ENCODE measurements at regions not wholly inside any gene's neighbourhood (a gene's known extent, or its start where the extent isn't known, plus 50 kb on each side); places are given as distances from the start of the nearest gene placed in this dataset.

GRCh38 chr9:75591972-75592371 lies 298.5 kb upstream of the PCSK5 start:
- H3K4me1 Mint-ChIP-seq = no peaks in the 10 kb centered on the region
- no peak for ATAC-seq (ENCODE audit: low read depth)
- DNase-seq (ENCODE audit: low spot score in 2 of 2) = no peak

GRCh38 chr9:75592586-75592985 lies 297.9 kb upstream of the PCSK5 start:
- Mint-ChIP-seq H3K27ac (no peak overlapping the region), H3K36me3 (no peaks in the 10 kb centered on the region), H3K27me3 (no peaks in the 10 kb centered on the region), H3K9me3 (peaks cover 5% of the 10 kb centered on the region), H3K4me3 (no peak overlapping the region), H3K4me1 (no peaks in the 10 kb centered on the region)
- DNase-seq (ENCODE audit: low spot score in 2 of 2) (no peak), ATAC-seq (ENCODE audit: low read depth) (no peak)

More at GRCh38 chr9:75591972-75592371, 298.5 kb upstream of the PCSK5 start:
- Mint-ChIP-seq H3K36me3 (no peaks in the 10 kb centered on the region), H3K9me3 (peaks cover 2% of the 10 kb centered on the region), H3K27me3 (no peaks in the 10 kb centered on the region), H3K27ac (no peak overlapping the region), H3K4me3 (no peak overlapping the region)

GRCh38 chr9:75593920-75594319 lies 296.6 kb upstream of the PCSK5 start:
- no peak for DNase-seq (ENCODE audit: low spot score in 2 of 2)
- Mint-ChIP-seq H3K4me1 (no peaks in the 10 kb centered on the region), H3K36me3 (no peaks in the 10 kb centered on the region), H3K4me3 (no peak overlapping the region), H3K27me3 (no peaks in the 10 kb centered on the region), H3K27ac (no peak overlapping the region), H3K9me3 (peaks cover 5% of the 10 kb centered on the region)
- ATAC-seq (ENCODE audit: low read depth) = no peak

- H3K4me3 Mint-ChIP-seq = no peak overlapping the region
- H3K27ac Mint-ChIP-seq = no peak overlapping the region
- no peaks in the 10 kb centered on the region for H3K36me3 Mint-ChIP-seq
- no peak for DNase-seq (ENCODE audit: low spot score in 2 of 2)
- no peaks in the 10 kb centered on the region for H3K27me3 Mint-ChIP-seq
- H3K9me3 Mint-ChIP-seq = peaks cover 3% of the 10 kb centered on the region
- H3K4me1 Mint-ChIP-seq = no peaks in the 10 kb centered on the region
- ATAC-seq (ENCODE audit: low read depth) = no peak
Observed at GRCh38 chr9:75599126-75599525, 291.3 kb upstream of the PCSK5 start.

- Mint-ChIP-seq H3K9me3 (peaks cover 7% of the 10 kb centered on the region), H3K36me3 (no peaks in the 10 kb centered on the region), H3K4me3 (no peak overlapping the region), H3K27ac (no peak overlapping the region), H3K27me3 (no peaks in the 10 kb centered on the region), H3K4me1 (no peaks in the 10 kb centered on the region)
- no peak for ATAC-seq (ENCODE audit: low read depth)
- DNase-seq (ENCODE audit: low spot score in 2 of 2) = no peak
Observed at GRCh38 chr9:75601280-75601679, 289.2 kb upstream of the PCSK5 start.

GRCh38 chr9:75602060-75602459 lies 288.4 kb upstream of the PCSK5 start:
- H3K4me3 Mint-ChIP-seq = no peak overlapping the region
- DNase-seq (ENCODE audit: low spot score in 2 of 2) (no peak), ATAC-seq (ENCODE audit: low read depth) (no peak)
- no peaks in the 10 kb centered on the region for H3K4me1 Mint-ChIP-seq
- no peak overlapping the region for H3K27ac Mint-ChIP-seq
- H3K36me3 Mint-ChIP-seq = no peaks in the 10 kb centered on the region
- peaks cover 6% of the 10 kb centered on the region for H3K9me3 Mint-ChIP-seq
- no peaks in the 10 kb centered on the region for H3K27me3 Mint-ChIP-seq

- no peak for ATAC-seq (ENCODE audit: low read depth)
- no peak for DNase-seq (ENCODE audit: low spot score in 2 of 2)
- no peaks in the 10 kb centered on the region for H3K4me1 Mint-ChIP-seq
- H3K27ac Mint-ChIP-seq = no peak overlapping the region
- H3K27me3 Mint-ChIP-seq = no peaks in the 10 kb centered on the region
- H3K9me3 Mint-ChIP-seq = peaks cover 5% of the 10 kb centered on the region
- no peak overlapping the region for H3K4me3 Mint-ChIP-seq
- no peaks in the 10 kb centered on the region for H3K36me3 Mint-ChIP-seq
Observed at GRCh38 chr9:75604661-75605060, 285.8 kb upstream of the PCSK5 start.

GRCh38 chr9:75607521-75607920 lies 283.0 kb upstream of the PCSK5 start:
- no peak for ATAC-seq (ENCODE audit: low read depth)
- H3K27ac Mint-ChIP-seq = no peak overlapping the region

GRCh38 chr9:75609401-75609800 lies 281.1 kb upstream of the PCSK5 start:
- ATAC-seq (ENCODE audit: low read depth) (no peak), DNase-seq (ENCODE audit: low spot score in 2 of 2) (no peak)
- no peaks in the 10 kb centered on the region for H3K36me3 Mint-ChIP-seq
- no peak overlapping the region for H3K27ac Mint-ChIP-seq
- H3K27me3 Mint-ChIP-seq = no peaks in the 10 kb centered on the region
- H3K4me1 Mint-ChIP-seq = no peaks in the 10 kb centered on the region
- H3K9me3 Mint-ChIP-seq = peaks cover 11% of the 10 kb centered on the region
- no peak overlapping the region for H3K4me3 Mint-ChIP-seq

More at GRCh38 chr9:75607521-75607920, 283.0 kb upstream of the PCSK5 start:
- Mint-ChIP-seq H3K9me3 (peaks cover 11% of the 10 kb centered on the region), H3K27me3 (no peaks in the 10 kb centered on the region), H3K36me3 (no peaks in the 10 kb centered on the region), H3K4me1 (no peaks in the 10 kb centered on the region), H3K4me3 (no peak overlapping the region)
- DNase-seq (ENCODE audit: low spot score in 2 of 2) = no peak

GRCh38 chr9:75610246-75610645 lies 280.2 kb upstream of the PCSK5 start:
- no peaks in the 10 kb centered on the region for H3K4me1 Mint-ChIP-seq
- no peak overlapping the region for H3K27ac Mint-ChIP-seq
- H3K27me3 Mint-ChIP-seq = no peaks in the 10 kb centered on the region
- ATAC-seq (ENCODE audit: low read depth) (no peak), DNase-seq (ENCODE audit: low spot score in 2 of 2) (no peak)
- H3K9me3 Mint-ChIP-seq = peaks cover 11% of the 10 kb centered on the region
- H3K4me3 Mint-ChIP-seq = no peak overlapping the region
- no peaks in the 10 kb centered on the region for H3K36me3 Mint-ChIP-seq

GRCh38 chr9:75612205-75612604 lies 278.3 kb upstream of the PCSK5 start:
- no peak for DNase-seq (ENCODE audit: low spot score in 2 of 2)
- Mint-ChIP-seq H3K9me3 (peaks cover 11% of the 10 kb centered on the region), H3K27me3 (no peaks in the 10 kb centered on the region), H3K4me3 (no peak overlapping the region), H3K4me1 (no peaks in the 10 kb centered on the region), H3K27ac (no peak overlapping the region), H3K36me3 (no peaks in the 10 kb centered on the region)
- ATAC-seq (ENCODE audit: low read depth) = no peak

- H3K4me1 Mint-ChIP-seq = no peaks in the 10 kb centered on the region
- H3K27me3 Mint-ChIP-seq = no peaks in the 10 kb centered on the region
- ATAC-seq (ENCODE audit: low read depth) (no peak), DNase-seq (ENCODE audit: low spot score in 2 of 2) (no peak)
- H3K36me3 Mint-ChIP-seq = no peaks in the 10 kb centered on the region
- no peak overlapping the region for H3K4me3 Mint-ChIP-seq
- H3K9me3 Mint-ChIP-seq = peaks cover 13% of the 10 kb centered on the region
- no peak overlapping the region for H3K27ac Mint-ChIP-seq
Observed at GRCh38 chr9:75612754-75613153, 277.7 kb upstream of the PCSK5 start.

- H3K27ac Mint-ChIP-seq = no peak overlapping the region
- ATAC-seq (ENCODE audit: low read depth) (no peak), DNase-seq (ENCODE audit: low spot score in 2 of 2) (no peak)
- H3K36me3 Mint-ChIP-seq = no peaks in the 10 kb centered on the region
- no peaks in the 10 kb centered on the region for H3K4me1 Mint-ChIP-seq
- peaks cover 11% of the 10 kb centered on the region for H3K9me3 Mint-ChIP-seq
- H3K27me3 Mint-ChIP-seq = no peaks in the 10 kb centered on the region
- no peak overlapping the region for H3K4me3 Mint-ChIP-seq
Observed at GRCh38 chr9:75615284-75615683, 275.2 kb upstream of the PCSK5 start.

- no peak overlapping the region for H3K27ac Mint-ChIP-seq
- ATAC-seq (ENCODE audit: low read depth) (no peak), DNase-seq (ENCODE audit: low spot score in 2 of 2) (no peak)
- no peaks in the 10 kb centered on the region for H3K27me3 Mint-ChIP-seq
- no peaks in the 10 kb centered on the region for H3K4me1 Mint-ChIP-seq
- no peak overlapping the region for H3K4me3 Mint-ChIP-seq
- peaks cover 6% of the 10 kb centered on the region for H3K9me3 Mint-ChIP-seq
- H3K36me3 Mint-ChIP-seq = no peaks in the 10 kb centered on the region
Observed at GRCh38 chr9:75616052-75616451, 274.4 kb upstream of the PCSK5 start.

- ATAC-seq (ENCODE audit: low read depth) (no peak), DNase-seq (ENCODE audit: low spot score in 2 of 2) (no peak)
- Mint-ChIP-seq H3K36me3 (no peaks in the 10 kb centered on the region), H3K4me3 (no peak overlapping the region), H3K27me3 (no peaks in the 10 kb centered on the region), H3K9me3 (peaks cover 5% of the 10 kb centered on the region), H3K4me1 (no peaks in the 10 kb centered on the region), H3K27ac (no peak overlapping the region)
Observed at GRCh38 chr9:75616841-75617566, 273.5 kb upstream of the PCSK5 start.

Data from memory B cell (primary cell).